H1 (cell line): ENCODE measurements at regions not wholly inside any gene's neighbourhood (a gene's known extent, or its start where the extent isn't known, plus 50 kb on each side); places are given as distances from the start of the nearest gene placed in this dataset.

Source experiments
- CTCF ChIA-PET: fragments of 300-600 bp; sonication (Branson Sonifier 250); formaldehyde crosslinking; loops from one replicate; lab custom pipeline; 2021; ENCODE audit not compliant: partially characterized antibody; lab: Charles Lee
- POLR2A ChIA-PET: fragments of 300-600 bp; sonication (Branson Sonifier 250); formaldehyde crosslinking; loops from one replicate; lab custom pipeline; 2021; ENCODE audit warnings: inconsistent platforms; ENCODE audit not compliant: partially characterized antibody; lab: Charles Lee
- DNase-seq, 2 experiments: peaks; one replicate each; pipeline versions ENCODE4 v3.0.0 to v3.0.0-alpha.2; 2010 to 2022; ENCODE audit warnings: low spot score in 2 of 2, low read depth in 1 of 2, mixed read lengths in 1 of 2
- FAIRE-seq: peaks from 2 replicates; lab custom pipeline; 2011; peaks lifted over from hg19 to GRCh38; lab: Jason Lieb, UNC
- H2AFZ ChIP-seq: 2 replicates; pipeline ENCODE4 v1.8.1; 2012; ENCODE audit warnings: low read length, inconsistent platforms
- H2AK5ac ChIP-seq: 2 replicates; pipeline ENCODE4 v1.6.1; 2013; ENCODE audit warnings: low read depth, low read length
- H2BK120ac ChIP-seq: replicated peaks from 2 replicates; pipeline ENCODE3; 2013; ENCODE audit warnings: low read depth, low read length, inconsistent platforms
- H2BK12ac ChIP-seq: 2 replicates; pipeline ENCODE4 v1.6.1; 2013; ENCODE audit warnings: low read depth, low read length
- H2BK15ac ChIP-seq: 2 replicates; pipeline ENCODE4 v1.6.1; 2013; ENCODE audit warnings: low read length
- H2BK20ac ChIP-seq: 2 replicates; pipeline ENCODE4 v1.6.1; 2013; ENCODE audit warnings: low read length
- H2BK5ac ChIP-seq: 2 replicates; pipeline ENCODE4 v1.6.1; 2013; ENCODE audit warnings: low read depth, low read length
- H3K14ac ChIP-seq: 2 replicates; pipeline ENCODE4 v1.6.1; 2013; ENCODE audit warnings: inconsistent platforms; ENCODE audit not compliant: insufficient read length
- H3K18ac ChIP-seq: 2 replicates; pipeline ENCODE4 v1.6.1; 2013; ENCODE audit warnings: low read length; ENCODE audit errors: extremely low read depth
- H3K23ac ChIP-seq: 2 replicates; pipeline ENCODE4 v1.6.1; 2013; ENCODE audit warnings: inconsistent platforms; ENCODE audit not compliant: insufficient read length
- H3K23me2 ChIP-seq: 2 replicates; pipeline ENCODE4 v1.6.1; 2013; ENCODE audit warnings: low read depth, low read length
- H3K27ac ChIP-seq: 2 replicates; pipeline ENCODE4 v1.6.1; 2011; ENCODE audit warnings: low read depth, low read length, inconsistent platforms
- H3K27me3 ChIP-seq, 4 experiments: replicated peaks in 1 of 4; 1 replicate in 1 of 4; 2 replicates in 3 of 4; pipeline versions ENCODE4 v1.6.1 to v1.8.1; 2011 to 2013; ENCODE audit warnings: low read length in 3 of 4, mild to moderate bottlenecking in 3 of 4, inconsistent platforms in 2 of 4, mixed read lengths in 2 of 4, moderate library complexity in 1 of 4; ENCODE audit not compliant: control insufficient read depth in 3 of 4, insufficient read depth in 3 of 4; ENCODE audit errors: extremely low read depth in 1 of 4
- H3K36me3 ChIP-seq, 4 experiments: 2 replicates each; pipeline versions ENCODE4 v1.6.1 to v1.8.1; 2011 to 2013; ENCODE audit warnings: mild to moderate bottlenecking in 4 of 4, low read length in 3 of 4, moderate library complexity in 2 of 4, control low read depth in 1 of 4, inconsistent platforms in 1 of 4; ENCODE audit not compliant: insufficient read depth in 4 of 4, control insufficient read depth in 2 of 4
- H3K4ac ChIP-seq: replicated peaks from 2 replicates; pipeline ENCODE3; 2013; ENCODE audit warnings: low read length, low read depth, mixed read lengths, inconsistent platforms; ENCODE audit not compliant: insufficient read length
- H3K4me1 ChIP-seq, 4 experiments: replicated peaks in 1 of 4; 1 replicate in 1 of 4; 2 replicates in 3 of 4; pipeline versions ENCODE4 v1.6.1 to v1.8.1; 2011 to 2013; ENCODE audit warnings: low read length in 3 of 4, inconsistent platforms in 2 of 4, mixed read lengths in 1 of 4; ENCODE audit not compliant: insufficient read depth in 4 of 4, control insufficient read depth in 3 of 4
- H3K4me2 ChIP-seq, 2 experiments: 2 replicates each; pipeline versions ENCODE4 v1.6.1 to v1.8.1; 2011 to 2013; ENCODE audit warnings: low read depth in 2 of 2, low read length in 2 of 2, control low read depth in 1 of 2, inconsistent platforms in 1 of 2, mild to moderate bottlenecking in 1 of 2; ENCODE audit not compliant: insufficient read depth in 1 of 2
- H3K4me3 ChIP-seq, 4 experiments: fragments of 200-600, 300-600 bp in 1 of 4; sonication (generic), shearing (Covaris generic), sonication (Bioruptor Twin) in 1 of 4; 2 replicates each; pipeline versions ENCODE4 v1.5.1 to v1.8.1; 2011 to 2016; ENCODE audit warnings: low read length in 4 of 4, low read depth in 3 of 4, control low read depth in 2 of 4, inconsistent platforms in 2 of 4, mild to moderate bottlenecking in 2 of 4, mixed read lengths in 1 of 4, moderate library complexity in 1 of 4; ENCODE audit not compliant: insufficient read depth in 2 of 4; ENCODE audit errors: extremely low read depth in 1 of 4
- H3K56ac ChIP-seq: replicated peaks from 2 replicates; pipeline ENCODE3; 2013; ENCODE audit warnings: low read depth, mild to moderate bottlenecking, mixed read lengths, low read length, inconsistent platforms; ENCODE audit not compliant: insufficient read length
- H3K79me1 ChIP-seq: 2 replicates; pipeline ENCODE4 v1.6.1; 2013; ENCODE audit warnings: low read depth, low read length, control low read depth
- H3K79me2 ChIP-seq, 2 experiments: 2 replicates each; pipeline versions ENCODE4 v1.6.1 to v1.8.1; 2012 to 2013; ENCODE audit warnings: low read length in 2 of 2, mild to moderate bottlenecking in 2 of 2, inconsistent platforms in 1 of 2; ENCODE audit not compliant: insufficient read depth in 2 of 2, control insufficient read depth in 1 of 2
- H3K9ac ChIP-seq, 4 experiments: replicated peaks in 1 of 4; 1 replicate in 1 of 4; 2 replicates in 3 of 4; pipeline versions ENCODE4 v1.6.1 to v1.8.1; 2011 to 2013; ENCODE audit warnings: low read depth in 3 of 4, low read length in 3 of 4, control low read depth in 2 of 4, mild to moderate bottlenecking in 2 of 4, moderate library complexity in 2 of 4, inconsistent platforms in 1 of 4; ENCODE audit errors: extremely low read depth in 1 of 4
- H3K9me3 ChIP-seq, 2 experiments: 2 replicates each; pipeline versions ENCODE4 v1.6.1 to v1.8.1; 2012 to 2013; ENCODE audit warnings: mild to moderate bottlenecking in 2 of 2, moderate library complexity in 2 of 2, control low read depth in 1 of 2, inconsistent platforms in 1 of 2, low read depth in 1 of 2, low read length in 1 of 2, mixed read lengths in 1 of 2; ENCODE audit not compliant: insufficient read depth in 2 of 2
- H4K20me1 ChIP-seq, 2 experiments: replicated peaks in 1 of 2; 2 replicates each; pipeline versions ENCODE3 to v1.8.1; 2011 to 2013; ENCODE audit warnings: inconsistent platforms in 2 of 2, low read length in 2 of 2, mild to moderate bottlenecking in 1 of 2; ENCODE audit not compliant: insufficient read depth in 2 of 2, control insufficient read depth in 1 of 2
- H4K5ac ChIP-seq: 2 replicates; pipeline ENCODE4 v1.6.1; 2013; ENCODE audit warnings: low read length, low read depth, mixed read lengths, inconsistent platforms; ENCODE audit not compliant: insufficient read length
- H4K8ac ChIP-seq: 2 replicates; pipeline ENCODE4 v1.8.0; 2013; ENCODE audit warnings: mild to moderate bottlenecking, moderate library complexity, low read length, inconsistent platforms; ENCODE audit not compliant: insufficient read depth; ENCODE audit errors: extremely low read depth
- H4K91ac ChIP-seq: replicated peaks from 2 replicates; pipeline ENCODE3; 2013; ENCODE audit warnings: low read length, mixed read lengths, inconsistent platforms; ENCODE audit not compliant: insufficient read length
- EZH2 ChIP-seq: fragments of 200-600 bp; sonication (generic); IDR thresholded peaks from 2 replicates; pipeline ENCODE4 v1.7.1; 2012; ENCODE audit warnings: low read depth, mild to moderate bottlenecking, moderate library complexity, low read length, inconsistent platforms; ENCODE audit not compliant: severe bottlenecking
- HDAC2 ChIP-seq, 2 experiments: fragments of 300-600 bp in 1 of 2; sonication (generic) in 1 of 2; IDR thresholded peaks; 2 replicates each; pipeline ENCODE4 v1.6.1; 2011 to 2012; ENCODE audit warnings: low read depth in 2 of 2, low read length in 2 of 2, mild to moderate bottlenecking in 2 of 2, moderate library complexity in 2 of 2, borderline replicate concordance in 1 of 2, inconsistent platforms in 1 of 2
- KDM4A ChIP-seq: IDR thresholded peaks from one replicate; pipeline ENCODE4 v1.7.1; 2012; ENCODE audit warnings: low read depth, mild to moderate bottlenecking, moderate library complexity, low read length, inconsistent platforms; ENCODE audit not compliant: severe bottlenecking
- KDM5A ChIP-seq: fragments of 200-600 bp; IDR thresholded peaks from 2 replicates; pipeline ENCODE4 v1.7.1; 2012; ENCODE audit warnings: mild to moderate bottlenecking, low read length, inconsistent platforms, mixed read lengths
- NANOG ChIP-seq: IDR thresholded peaks from 2 replicates; pipeline ENCODE4 v1.6.1; 2011; ENCODE audit warnings: low read length, low read depth, mild to moderate bottlenecking, inconsistent platforms; ENCODE audit not compliant: insufficient read depth, poor library complexity, severe bottlenecking
- POLR2AphosphoS5 ChIP-seq: IDR thresholded peaks from 2 replicates; pipeline ENCODE4 v1.6.1; 2011; ENCODE audit warnings: low read depth, low read length
- RBBP5 ChIP-seq: IDR thresholded peaks from 2 replicates; pipeline ENCODE4 v1.7.1; 2012; ENCODE audit warnings: low read depth, mild to moderate bottlenecking, inconsistent platforms, low read length, moderate library complexity, borderline replicate concordance
- SP2 ChIP-seq: IDR thresholded peaks from 2 replicates; pipeline ENCODE4 v1.6.1; 2012; ENCODE audit warnings: mild to moderate bottlenecking, low read length, inconsistent platforms
- TCF12 ChIP-seq: IDR thresholded peaks from 2 replicates; pipeline ENCODE4 v1.6.1; 2011; ENCODE audit warnings: low read depth, mild to moderate bottlenecking, low read length
- ZNF274 ChIP-seq: IDR thresholded peaks from 2 replicates; pipeline ENCODE4 v1.7.0; 2012; ENCODE audit warnings: low read length, borderline replicate concordance; ENCODE audit errors: extremely low read depth
- WGBS, 2 experiments: shearing (Covaris generic) in 1 of 2; methylation state at CpG; one replicate each; pipeline versions ENCODE4 v1.1.6 to v1.1.7; 2013 to 2015; ENCODE audit warnings: low lambda C conversion rate in 2 of 2, mixed read lengths in 2 of 2, inconsistent platforms in 1 of 2, low coverage in 1 of 2, missing lambda C conversion rate in 1 of 2; ENCODE audit not compliant: insufficient replicate concordance in 2 of 2, insufficient coverage in 1 of 2, insufficient read length in 1 of 2; ENCODE audit errors: extremely low coverage in 1 of 2, missing lambda C conversion rate in 1 of 2; 5-methylcytosine and 5-hydroxymethylcytosine counted together
- TF ChIP-seq, protein P1 (sequence below): IDR thresholded peaks from 2 replicates; pipeline ENCODE4 v1.6.1; 2011; ENCODE audit warnings: low read length, improper control_type of control experiment

DNA sequence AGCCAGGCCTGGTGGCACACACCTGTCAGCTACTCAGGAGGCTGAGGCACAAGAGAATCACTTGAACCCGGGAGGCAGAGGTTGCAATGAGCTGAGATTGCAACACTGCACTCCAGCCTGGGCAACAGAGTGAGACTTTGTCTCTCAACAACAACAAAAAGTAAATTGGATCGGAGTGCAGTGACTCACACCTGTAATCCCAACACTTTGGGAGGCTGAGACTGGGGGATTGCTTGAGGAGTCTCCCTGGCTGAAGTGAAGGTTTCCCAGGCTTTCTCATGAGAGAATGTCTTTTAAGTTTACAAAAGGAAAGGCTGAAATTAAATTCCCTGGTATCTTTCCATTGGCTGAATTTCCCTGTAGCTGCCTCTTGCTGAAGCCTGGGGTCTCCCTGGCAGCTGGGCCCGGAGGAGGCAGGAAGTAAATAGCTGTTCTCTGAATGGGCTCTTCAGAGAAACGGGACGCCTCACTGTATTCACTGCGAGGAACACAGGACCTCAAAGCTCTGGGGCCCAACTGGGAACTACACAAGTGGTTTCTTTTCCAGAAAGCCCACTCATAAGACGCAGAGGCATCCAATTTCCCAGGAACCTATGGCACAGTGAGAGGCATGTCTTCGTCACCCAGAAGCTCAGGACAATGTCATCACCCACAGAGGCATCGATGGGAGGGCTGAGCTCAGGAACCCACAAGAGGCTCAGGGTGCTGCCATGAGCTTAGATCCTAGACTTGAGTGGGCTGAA is 77.4 kb upstream of the SMURF2 start:
- Histone ChIP-seq H2AFZ (peak overlapping the region; percentile 24; the same call in 1 of the 2 replicates), H3K23ac (no peak overlapping the region), H3K23me2 (no peaks in the 10 kb centered on the region), H3K9ac (no peak overlapping the region), H3K4me1 (peaks cover 0 to 4% (median 0%) of the 10 kb centered on the region in 4 experiments; a peak in 1 of 7 replicates), H2BK15ac (no peak overlapping the region), H3K18ac (peak overlapping the region; percentile 48; the same call in 1 of the 2 replicates), H3K27ac (no peak overlapping the region), H2AK5ac (no peak overlapping the region), H3K79me2 (no peaks in the 10 kb centered on the region), H4K20me1 (no peaks in the 10 kb centered on the region), H3K4me2 (no peak overlapping the region), H2BK12ac (no peak overlapping the region), H3K79me1 (no peaks in the 10 kb centered on the region), H4K91ac (no peak overlapping the region), H3K27me3 (no peaks in the 10 kb centered on the region), H4K5ac (no peak overlapping the region), H4K8ac (no peak overlapping the region), H3K4me3 (no peak overlapping the region), H2BK20ac (no peak overlapping the region), H3K9me3 (no peaks in the 10 kb centered on the region), H3K4ac (no peak overlapping the region), H2BK5ac (no peak overlapping the region), H3K36me3 (no peaks in the 10 kb centered on the region), H3K56ac (no peak overlapping the region), H2BK120ac (no peak overlapping the region), H3K14ac (no peak overlapping the region)
- DNase-seq = no peak
- 83% methylated on average over 9 of the region's 9 CpGs; no CpG with 5 or more reads in 1 of the 2 experiments for WGBS, 2 experiments
- ChIA-PET POLR2A (interaction anchor here (0.6 kb wide), 1 partner anchor 9 kb away, joined by 3 read pairs; no protein-coding TSS in a partner anchor), CTCF (interaction anchor here (0.7 to 4.5 kb wide), 10 partner anchors 12 to 1130 kb away, joined by 3 to 28 read pairs (median 3); no protein-coding TSS in a partner anchor)
- FAIRE-seq = no peak
- TF ChIP-seq POLR2AphosphoS5 (no peak), RBBP5 (no peak), KDM4A (no peak), SP2 (no peak), ZNF274 (no peak), KDM5A (no peak), TCF12 (no peak), HDAC2 (IDR thresholded peaks at IDR 0.05; ENCODE audit: borderline replicate concordance in 1 of 2, low read depth in 2 of 2, low read length in 2 of 2) (no peak), NANOG (no peak), EZH2 (no peak)
- TF ChIP-seq, protein P1, sequence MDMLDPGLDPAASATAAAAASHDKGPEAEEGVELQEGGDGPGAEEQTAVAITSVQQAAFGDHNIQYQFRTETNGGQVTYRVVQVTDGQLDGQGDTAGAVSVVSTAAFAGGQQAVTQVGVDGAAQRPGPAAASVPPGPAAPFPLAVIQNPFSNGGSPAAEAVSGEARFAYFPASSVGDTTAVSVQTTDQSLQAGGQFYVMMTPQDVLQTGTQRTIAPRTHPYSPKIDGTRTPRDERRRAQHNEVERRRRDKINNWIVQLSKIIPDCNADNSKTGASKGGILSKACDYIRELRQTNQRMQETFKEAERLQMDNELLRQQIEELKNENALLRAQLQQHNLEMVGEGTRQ = no peak
